ENCODE measurements at regions not wholly inside any gene's neighbourhood (a gene's known extent, or its start where the extent isn't known, plus 50 kb on each side); places are given as distances from the start of the nearest gene placed in this dataset.

DNA sequence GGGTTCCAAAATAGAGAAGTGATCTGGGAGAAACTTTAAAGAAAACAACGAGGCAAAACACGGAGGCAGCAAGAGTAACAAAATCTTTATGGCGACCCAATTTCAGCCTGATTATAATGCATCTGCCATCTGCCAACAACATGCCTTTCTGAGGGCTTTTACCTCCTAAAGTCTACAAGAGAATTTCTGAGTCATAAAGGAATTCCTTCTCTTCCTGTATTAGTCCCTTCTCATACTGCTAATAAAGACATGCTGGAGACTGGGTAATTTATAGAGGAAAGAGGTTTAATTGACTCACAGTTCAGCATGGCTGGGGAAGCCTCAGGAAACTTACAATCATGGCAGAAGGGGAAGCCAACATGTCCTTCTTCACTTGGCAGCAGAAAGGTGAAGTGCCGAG, 226.6 kb downstream of the HACE1 start:
- TF ChIP-seq, protein P1, sequence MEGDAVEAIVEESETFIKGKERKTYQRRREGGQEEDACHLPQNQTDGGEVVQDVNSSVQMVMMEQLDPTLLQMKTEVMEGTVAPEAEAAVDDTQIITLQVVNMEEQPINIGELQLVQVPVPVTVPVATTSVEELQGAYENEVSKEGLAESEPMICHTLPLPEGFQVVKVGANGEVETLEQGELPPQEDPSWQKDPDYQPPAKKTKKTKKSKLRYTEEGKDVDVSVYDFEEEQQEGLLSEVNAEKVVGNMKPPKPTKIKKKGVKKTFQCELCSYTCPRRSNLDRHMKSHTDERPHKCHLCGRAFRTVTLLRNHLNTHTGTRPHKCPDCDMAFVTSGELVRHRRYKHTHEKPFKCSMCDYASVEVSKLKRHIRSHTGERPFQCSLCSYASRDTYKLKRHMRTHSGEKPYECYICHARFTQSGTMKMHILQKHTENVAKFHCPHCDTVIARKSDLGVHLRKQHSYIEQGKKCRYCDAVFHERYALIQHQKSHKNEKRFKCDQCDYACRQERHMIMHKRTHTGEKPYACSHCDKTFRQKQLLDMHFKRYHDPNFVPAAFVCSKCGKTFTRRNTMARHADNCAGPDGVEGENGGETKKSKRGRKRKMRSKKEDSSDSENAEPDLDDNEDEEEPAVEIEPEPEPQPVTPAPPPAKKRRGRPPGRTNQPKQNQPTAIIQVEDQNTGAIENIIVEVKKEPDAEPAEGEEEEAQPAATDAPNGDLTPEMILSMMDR (IDR thresholded peaks at IDR 0.05; ENCODE audit: low read depth, low read length) = no peak
- Histone ChIP-seq H3K4me3 (ENCODE audit: low read depth, low read length) (no peak overlapping the region), H3K36me3 (no peaks in the 10 kb centered on the region), H3K27me3 (no peaks in the 10 kb centered on the region), H3K4me1 (peaks cover 5% of the 10 kb centered on the region; the same call in 1 of the 2 replicates), H3K9me3 (no peaks in the 10 kb centered on the region)
- DNase-seq = no peak

DNA sequence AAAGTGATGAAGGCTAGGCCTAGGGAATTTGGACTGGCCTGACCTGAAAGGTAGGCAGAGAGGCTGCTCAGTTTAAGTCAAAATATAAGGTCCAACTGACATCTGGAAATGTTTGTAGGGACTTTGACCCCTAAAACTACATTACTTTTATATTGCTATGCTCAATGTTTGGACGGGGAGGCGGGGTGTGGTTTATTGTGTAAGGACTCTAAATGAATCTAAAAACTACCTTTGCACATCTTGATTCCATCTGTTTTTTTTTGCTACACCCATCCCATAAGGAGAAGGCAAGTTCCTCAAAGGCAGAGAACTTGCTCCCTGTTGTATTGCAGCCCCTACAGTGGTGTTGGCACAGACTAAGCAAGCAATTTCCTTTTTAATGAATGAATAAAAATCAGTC, 227.1 kb downstream of the HACE1 start:
- peaks cover 7% of the 10 kb centered on the region; the same call in 1 of the 2 replicates for H3K4me1 ChIP-seq
- DNase-seq = no peak
- H3K36me3 ChIP-seq = no peaks in the 10 kb centered on the region
- no peaks in the 10 kb centered on the region for H3K27me3 ChIP-seq
- no peak overlapping the region for H3K4me3 ChIP-seq (ENCODE audit: low read depth, low read length)
- TF ChIP-seq, protein P1 (IDR thresholded peaks at IDR 0.05; ENCODE audit: low read depth, low read length) = no peak
- H3K9me3 ChIP-seq = no peaks in the 10 kb centered on the region

DNA sequence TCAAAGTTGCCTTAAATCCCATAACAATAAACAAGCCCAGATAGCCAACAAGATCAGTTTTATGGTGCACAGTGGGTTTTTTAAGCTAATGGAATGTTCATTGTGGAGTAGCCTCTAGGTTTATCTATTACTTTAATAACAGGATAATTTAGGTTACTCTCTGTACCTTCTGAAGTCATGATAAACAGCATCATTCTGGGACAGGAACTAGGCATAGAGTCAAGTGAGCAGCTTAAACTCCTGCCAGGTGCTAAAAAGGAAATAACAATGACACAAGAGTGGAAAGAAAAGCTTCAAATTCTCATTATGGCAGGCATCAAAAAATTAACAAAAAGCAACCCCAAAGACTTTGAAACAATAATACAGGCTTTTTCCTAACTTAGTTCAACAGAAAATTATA, 228.8 kb downstream of the HACE1 start:
- Histone ChIP-seq H3K27me3 (no peaks in the 10 kb centered on the region), H3K4me1 (peaks cover 14% of the 10 kb centered on the region; the same call in 1 of the 2 replicates), H3K9me3 (no peaks in the 10 kb centered on the region), H3K36me3 (no peaks in the 10 kb centered on the region), H3K4me3 (ENCODE audit: low read depth, low read length) (no peak overlapping the region)
- TF ChIP-seq, protein P1 (IDR thresholded peaks at IDR 0.05; ENCODE audit: low read depth, low read length) = no peak
- DNase-seq = no peak

DNA sequence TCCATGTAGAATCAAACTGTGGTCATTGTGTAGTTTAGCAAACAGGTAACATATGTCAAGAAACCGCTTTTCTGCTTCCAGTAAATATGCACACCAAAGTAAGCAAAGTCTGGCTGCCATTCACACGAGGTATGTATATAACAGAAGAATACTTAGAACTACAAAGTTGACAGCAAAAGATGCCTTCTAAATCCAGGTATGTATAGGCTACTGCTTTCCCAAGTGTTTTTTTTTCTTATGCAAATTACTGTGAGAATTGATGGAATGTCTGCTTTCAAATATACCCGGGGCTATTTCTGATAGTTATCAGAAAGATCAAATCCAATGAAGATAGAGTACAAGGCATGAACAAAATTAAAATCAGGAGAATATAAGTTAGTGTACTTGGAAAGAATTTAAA, 229.2 kb downstream of the HACE1 start:
- no peak overlapping the region for H3K4me3 ChIP-seq (ENCODE audit: low read depth, low read length)
- TF ChIP-seq, protein P1 (IDR thresholded peaks at IDR 0.05; ENCODE audit: low read depth, low read length) = no peak
- no peak for DNase-seq
- no peaks in the 10 kb centered on the region for H3K36me3 ChIP-seq
- H3K27me3 ChIP-seq = no peaks in the 10 kb centered on the region
- no peaks in the 10 kb centered on the region for H3K9me3 ChIP-seq
- peaks cover 14% of the 10 kb centered on the region; the same call in 1 of the 2 replicates for H3K4me1 ChIP-seq

DNA sequence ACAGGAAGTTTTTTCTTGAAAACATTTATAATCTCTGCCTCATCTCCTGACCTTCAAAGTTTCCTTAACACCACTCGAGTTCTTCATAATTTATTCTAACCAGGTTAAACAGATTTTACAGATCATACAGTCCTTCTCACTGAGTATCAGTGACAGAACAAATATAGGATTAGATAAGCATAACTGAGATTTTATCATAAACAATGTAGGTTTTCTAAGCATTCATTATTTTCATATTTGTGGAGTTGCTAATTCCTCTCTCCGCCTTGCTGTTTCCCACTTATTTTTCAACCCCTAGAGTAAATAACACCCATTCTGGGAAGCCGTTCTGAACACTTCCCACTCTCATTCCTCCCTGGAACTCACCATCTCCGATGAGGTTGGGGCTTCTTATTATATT, 229.9 kb downstream of the HACE1 start:
- TF ChIP-seq, protein P1 (IDR thresholded peaks at IDR 0.05; ENCODE audit: low read depth, low read length) = no peak
- no peaks in the 10 kb centered on the region for H3K27me3 ChIP-seq
- DNase-seq = no peak
- H3K4me1 ChIP-seq = peaks cover 14% of the 10 kb centered on the region; the same call in 1 of the 2 replicates
- H3K36me3 ChIP-seq = no peaks in the 10 kb centered on the region
- H3K4me3 ChIP-seq (ENCODE audit: low read depth, low read length) = no peak overlapping the region
- H3K9me3 ChIP-seq = no peaks in the 10 kb centered on the region

DNA sequence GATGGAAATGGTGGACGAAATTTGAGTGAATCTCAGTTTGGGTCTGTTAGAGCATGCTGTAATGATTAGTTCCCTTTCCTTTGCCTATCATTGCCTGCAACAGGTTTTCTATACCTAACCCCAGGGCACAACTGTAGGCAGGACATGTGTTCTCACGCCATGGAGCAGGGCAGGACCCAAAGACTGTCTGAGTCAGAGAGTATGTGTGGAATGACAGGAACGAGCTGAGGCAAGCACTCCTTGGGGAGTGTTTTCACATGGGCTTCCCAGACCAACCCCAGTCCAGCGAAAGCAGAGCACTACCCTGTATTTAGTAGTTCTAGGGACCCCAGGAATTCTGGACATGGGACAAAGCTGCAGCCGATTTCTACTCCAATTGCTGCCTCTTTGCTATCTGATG, 234.2 kb downstream of the HACE1 start:
- no peak for DNase-seq
- TF ChIP-seq, protein P1 (IDR thresholded peaks at IDR 0.05; ENCODE audit: low read depth, low read length) = no peak
- Histone ChIP-seq H3K9me3 (no peaks in the 10 kb centered on the region), H3K4me1 (peaks cover 14% of the 10 kb centered on the region; the same call in 1 of the 2 replicates), H3K27me3 (no peaks in the 10 kb centered on the region), H3K4me3 (ENCODE audit: low read depth, low read length) (no peak overlapping the region), H3K36me3 (no peaks in the 10 kb centered on the region)

All from BE2C (cell line).